ENCODE measurements at regions not wholly inside any gene's neighbourhood (a gene's known extent, or its start where the extent isn't known, plus 50 kb on each side); places are given as distances from the start of the nearest gene placed in this dataset.

DNA sequence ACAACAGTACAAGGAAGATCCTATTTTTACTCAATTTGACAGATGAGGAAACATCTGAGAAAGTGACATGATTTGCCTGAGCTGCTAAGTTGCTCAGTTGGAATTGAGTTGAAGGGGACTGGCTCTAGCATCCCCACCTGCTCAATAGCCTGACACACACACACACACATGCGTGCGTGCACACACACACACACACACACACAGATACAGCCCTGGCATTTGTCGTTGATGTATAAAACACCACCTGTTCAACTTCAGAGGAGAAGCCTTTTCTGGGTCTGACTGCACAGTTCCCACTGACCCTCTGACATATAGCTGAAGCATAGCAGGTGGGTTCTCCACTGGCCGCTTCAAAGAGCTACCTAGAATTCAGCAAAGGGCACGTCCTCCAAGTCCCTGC, 1045.9 kb downstream of the VRK1 start:
- H3K79me2 ChIP-seq (ENCODE audit: control insufficient read depth, insufficient read depth, low read length): no peaks in the 10 kb centered on the region
- no peaks in the 10 kb centered on the region for H3K36me3 ChIP-seq (ENCODE audit: control insufficient read depth in 2 of 2, extremely low read depth in 1 of 2, insufficient read depth in 2 of 2, low read length in 2 of 2)
- H3K27me3 ChIP-seq (ENCODE audit: control insufficient read depth in 2 of 2, insufficient read depth in 2 of 2, low read length in 2 of 2): no peaks in the 10 kb centered on the region
- no peak overlapping the region for H3K4me3 ChIP-seq (replicated peaks in 1 of 3; ENCODE audit: insufficient read depth in 1 of 3, low read depth in 1 of 3, low read length in 3 of 3)
- H3K9ac ChIP-seq (replicated peaks; ENCODE audit: extremely low read depth, insufficient read depth, low read length): no peak overlapping the region
- peaks cover 13% of the 10 kb centered on the region for H3K9me3 ChIP-seq (replicated peaks; ENCODE audit: control insufficient read depth, insufficient read depth, low read length)
- no peaks in the 10 kb centered on the region for H3K4me1 ChIP-seq (ENCODE audit: control insufficient read depth, extremely low read depth, insufficient read depth, low read length)
- FAIRE-seq (no peak), DNase-seq (ENCODE audit: low read depth, low spot score) (no peak)
- intact Hi-C loops (cut with micrococcal nuclease): no loop called here
- no peak overlapping the region for H3K27ac ChIP-seq (ENCODE audit: insufficient read depth, low read depth, low read length)
- dilution Hi-C loops (cut with MboI; ENCODE audit: extremely low pct_ligation_motif_present, low sequenced_read_pairs): no loop called here
- ChIA-PET CTCF (no interaction called here), POLR2A (no interaction called here)
- no peaks in the 10 kb centered on the region for H3K9me1 ChIP-seq (replicated peaks; ENCODE audit: control insufficient read depth, extremely low read depth, insufficient read depth, low read length)
- no TSS peak for BruUV-seq (replicated peaks)
- TF ChIP-seq JUN (IDR thresholded peaks at IDR 0.05; ENCODE audit: borderline replicate concordance, insufficient read depth, insufficient read length, low read depth) (no peak), POLR2AphosphoS5 (IDR thresholded peaks at IDR 0.05; ENCODE audit: insufficient read depth, low read depth, low read length) (no peak), GATA2 (IDR thresholded peaks at IDR 0.05; ENCODE audit: insufficient read depth, insufficient read length, low read depth, low read length) (no peak), EZH2 (IDR thresholded peaks at IDR 0.05; ENCODE audit: borderline replicate concordance, low read depth, low read length, severe bottlenecking) (no peak), FOS (IDR thresholded peaks at IDR 0.05; ENCODE audit: borderline replicate concordance, insufficient read depth, low read length) (no peak), POLR2A (IDR thresholded peaks at IDR 0.05; ENCODE audit: low read depth, low read length) (no peak), MYC (IDR thresholded peaks at IDR 0.05; ENCODE audit: low read depth, low read length) (no peak)
- TF ChIP-seq, protein P1, sequence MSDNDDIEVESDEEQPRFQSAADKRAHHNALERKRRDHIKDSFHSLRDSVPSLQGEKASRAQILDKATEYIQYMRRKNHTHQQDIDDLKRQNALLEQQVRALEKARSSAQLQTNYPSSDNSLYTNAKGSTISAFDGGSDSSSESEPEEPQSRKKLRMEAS (IDR thresholded peaks at IDR 0.05; ENCODE audit: insufficient read depth, insufficient read length): no peak
- TF ChIP-seq, protein P2, sequence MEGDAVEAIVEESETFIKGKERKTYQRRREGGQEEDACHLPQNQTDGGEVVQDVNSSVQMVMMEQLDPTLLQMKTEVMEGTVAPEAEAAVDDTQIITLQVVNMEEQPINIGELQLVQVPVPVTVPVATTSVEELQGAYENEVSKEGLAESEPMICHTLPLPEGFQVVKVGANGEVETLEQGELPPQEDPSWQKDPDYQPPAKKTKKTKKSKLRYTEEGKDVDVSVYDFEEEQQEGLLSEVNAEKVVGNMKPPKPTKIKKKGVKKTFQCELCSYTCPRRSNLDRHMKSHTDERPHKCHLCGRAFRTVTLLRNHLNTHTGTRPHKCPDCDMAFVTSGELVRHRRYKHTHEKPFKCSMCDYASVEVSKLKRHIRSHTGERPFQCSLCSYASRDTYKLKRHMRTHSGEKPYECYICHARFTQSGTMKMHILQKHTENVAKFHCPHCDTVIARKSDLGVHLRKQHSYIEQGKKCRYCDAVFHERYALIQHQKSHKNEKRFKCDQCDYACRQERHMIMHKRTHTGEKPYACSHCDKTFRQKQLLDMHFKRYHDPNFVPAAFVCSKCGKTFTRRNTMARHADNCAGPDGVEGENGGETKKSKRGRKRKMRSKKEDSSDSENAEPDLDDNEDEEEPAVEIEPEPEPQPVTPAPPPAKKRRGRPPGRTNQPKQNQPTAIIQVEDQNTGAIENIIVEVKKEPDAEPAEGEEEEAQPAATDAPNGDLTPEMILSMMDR (IDR thresholded peaks at IDR 0.05; ENCODE audit: extremely low read depth in 1 of 2, insufficient read depth in 1 of 2, low read depth in 1 of 2, low read length in 2 of 2): no peak
- no peak overlapping the region for H3K4me2 ChIP-seq (ENCODE audit: insufficient read depth, low read length)
- H4K20me1 ChIP-seq (replicated peaks; ENCODE audit: control insufficient read depth, extremely low read depth, insufficient read depth, low read length): no peaks in the 10 kb centered on the region
- H2AFZ ChIP-seq (ENCODE audit: low read depth, low read length): no peak overlapping the region
